ENCODE measurements at regions not wholly inside any gene's neighbourhood (a gene's known extent, or its start where the extent isn't known, plus 50 kb on each side); places are given as distances from the start of the nearest gene placed in this dataset.
"Not testable (repeated sequence)": the region's sequence is repeated elsewhere in the genome, so short reads cannot be mapped to it uniquely, and the experiment has no call there.

DNA sequence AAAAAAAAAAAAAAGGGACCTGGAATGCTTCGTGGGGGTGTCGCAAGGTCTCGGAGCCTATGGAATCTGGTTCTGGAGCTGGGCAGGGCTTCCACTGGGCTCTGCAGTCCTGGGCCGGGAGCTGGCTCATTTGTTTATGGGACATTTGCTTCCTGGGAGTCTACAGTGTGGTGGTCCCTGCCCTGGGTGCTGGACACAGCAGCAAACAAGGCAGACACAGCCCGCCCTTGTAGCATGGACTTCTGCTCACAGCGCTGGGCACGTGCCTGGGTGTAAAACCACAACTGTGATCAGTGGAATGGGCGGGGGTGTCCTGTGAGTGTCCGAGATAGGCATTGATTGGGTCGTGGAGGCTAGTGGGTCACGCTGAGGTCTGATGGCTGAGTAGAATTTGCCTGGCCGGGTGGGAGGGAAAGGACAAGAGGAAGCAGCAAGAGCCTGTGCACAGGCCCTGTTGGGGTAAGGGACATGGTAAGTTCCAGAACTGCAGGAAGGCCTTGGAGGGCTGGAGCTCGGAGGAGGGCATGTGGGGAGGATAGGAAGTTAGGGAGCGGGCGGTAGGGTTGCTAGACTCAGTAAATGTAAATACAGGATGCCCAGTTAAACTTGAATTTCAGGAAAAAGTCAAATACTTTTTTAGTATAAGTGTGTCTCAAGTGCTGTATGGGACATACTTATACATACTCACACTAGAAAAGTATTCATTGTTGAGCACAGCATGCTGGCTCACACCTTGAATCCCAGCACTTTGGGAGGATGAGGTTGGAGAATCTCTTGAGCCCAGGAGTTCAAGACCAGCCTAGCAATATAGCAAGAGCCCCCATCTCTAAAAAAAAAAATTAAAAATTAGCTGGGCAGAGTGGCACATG is 61.3 kb upstream of the PMEPA1 start:
- no peaks in the 10 kb centered on the region for H3K9me3 ChIP-seq
- 77 to 86% (median 81%) methylated on average over 15 of the region's 15 CpGs for WGBS, 5 donors
- intact Hi-C loops (cut with DNase I; ENCODE audit: low total_unique reads): no loop called here
- no peak for DNase-seq
- H3K4me1 ChIP-seq: no peaks in the 10 kb centered on the region
- TF ChIP-seq POLR2AphosphoS5 (IDR thresholded peaks at IDR 0.05): no peak
- TF ChIP-seq, protein P1, sequence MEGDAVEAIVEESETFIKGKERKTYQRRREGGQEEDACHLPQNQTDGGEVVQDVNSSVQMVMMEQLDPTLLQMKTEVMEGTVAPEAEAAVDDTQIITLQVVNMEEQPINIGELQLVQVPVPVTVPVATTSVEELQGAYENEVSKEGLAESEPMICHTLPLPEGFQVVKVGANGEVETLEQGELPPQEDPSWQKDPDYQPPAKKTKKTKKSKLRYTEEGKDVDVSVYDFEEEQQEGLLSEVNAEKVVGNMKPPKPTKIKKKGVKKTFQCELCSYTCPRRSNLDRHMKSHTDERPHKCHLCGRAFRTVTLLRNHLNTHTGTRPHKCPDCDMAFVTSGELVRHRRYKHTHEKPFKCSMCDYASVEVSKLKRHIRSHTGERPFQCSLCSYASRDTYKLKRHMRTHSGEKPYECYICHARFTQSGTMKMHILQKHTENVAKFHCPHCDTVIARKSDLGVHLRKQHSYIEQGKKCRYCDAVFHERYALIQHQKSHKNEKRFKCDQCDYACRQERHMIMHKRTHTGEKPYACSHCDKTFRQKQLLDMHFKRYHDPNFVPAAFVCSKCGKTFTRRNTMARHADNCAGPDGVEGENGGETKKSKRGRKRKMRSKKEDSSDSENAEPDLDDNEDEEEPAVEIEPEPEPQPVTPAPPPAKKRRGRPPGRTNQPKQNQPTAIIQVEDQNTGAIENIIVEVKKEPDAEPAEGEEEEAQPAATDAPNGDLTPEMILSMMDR (IDR thresholded peaks at IDR 0.05 in 8 of 11, conservative IDR thresholded peaks at IDR 0.05 in 3 of 11): no peak
- TF ChIP-seq POLR2A (IDR thresholded peaks at IDR 0.05): no peak
- no peak overlapping the region for H3K27ac ChIP-seq
- H3K36me3 ChIP-seq: no peaks in the 10 kb centered on the region
- peaks cover 0 to 7% (median 0%) of the 10 kb centered on the region in 7 donors for H3K27me3 ChIP-seq (replicated peaks in 1 of 7)
- no peak overlapping the region for H3K4me3 ChIP-seq

DNA sequence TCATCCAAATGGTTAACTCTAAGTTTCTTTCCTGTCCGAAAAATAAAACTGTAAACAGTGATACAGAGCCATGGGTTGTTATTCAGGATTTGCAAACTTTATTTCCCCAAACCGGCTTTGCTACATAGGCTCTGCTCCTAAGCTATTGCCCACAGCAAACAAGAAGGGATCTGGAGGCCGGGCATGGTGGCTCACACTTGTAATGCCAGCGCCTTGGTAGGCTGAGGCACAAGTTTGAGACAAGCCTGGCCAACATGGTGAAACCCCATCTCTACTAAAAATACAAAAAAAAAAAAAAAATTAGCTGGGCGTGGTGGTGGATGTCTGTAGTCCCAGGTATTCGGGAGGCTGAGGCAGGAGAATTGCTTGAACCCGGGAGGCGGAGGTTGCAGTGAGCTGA is 60.6 kb upstream of the PMEPA1 start:
- H3K36me3 ChIP-seq; H3K4me3 ChIP-seq; H3K27ac ChIP-seq; H3K9me3 ChIP-seq; H3K4me1 ChIP-seq; H3K27me3 ChIP-seq (replicated peaks in 1 of 7); intact Hi-C loops (cut with DNase I; ENCODE audit: low total_unique reads): not testable (repeated sequence)
- peak; percentile 31 for DNase-seq
- WGBS, 5 donors: 87 to 96% (median 92%) methylated on average over 8 of the region's 8 CpGs

DNA sequence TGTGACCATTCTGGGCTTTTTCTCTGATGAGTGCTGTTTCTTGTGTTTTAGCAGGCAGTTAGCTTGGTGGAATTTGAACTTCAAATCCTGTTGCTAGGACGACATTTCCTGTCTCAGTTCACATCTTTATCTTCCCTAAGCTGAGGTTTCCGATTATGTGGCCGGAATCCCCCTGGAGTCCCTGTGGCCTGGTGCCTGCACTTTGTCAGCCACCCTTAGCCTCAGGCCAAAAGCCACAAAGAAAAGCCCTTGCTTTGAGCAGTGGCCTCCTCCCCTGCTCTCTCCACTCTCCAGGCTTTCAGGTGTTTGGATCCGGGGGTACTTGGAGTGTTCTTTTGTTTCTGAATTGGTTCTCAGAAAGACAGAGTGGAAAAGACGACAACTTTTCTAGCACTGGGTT is 59.9 kb upstream of the PMEPA1 start:
- Histone ChIP-seq H3K4me1 (no peaks in the 10 kb centered on the region), H3K9me3 (peaks cover 0 to 6% (median 3%) of the 10 kb centered on the region in 8 donors), H3K4me3 (no peak overlapping the region), H3K36me3 (no peaks in the 10 kb centered on the region), H3K27ac (no peak overlapping the region), H3K27me3 (replicated peaks in 1 of 7) (peaks cover 0 to 7% (median 0%) of the 10 kb centered on the region in 7 donors)
- 42 to 66% (median 48%) methylated on average over 5 of the region's 5 CpGs for WGBS, 5 donors
- TF ChIP-seq POLR2AphosphoS5 (IDR thresholded peaks at IDR 0.05): no peak
- TF ChIP-seq, protein P1 (IDR thresholded peaks at IDR 0.05 in 8 of 11, conservative IDR thresholded peaks at IDR 0.05 in 3 of 11): no peak
- TF ChIP-seq POLR2A (IDR thresholded peaks at IDR 0.05): no peak
- intact Hi-C loops (cut with DNase I; ENCODE audit: low total_unique reads): no loop called here
- no peak for DNase-seq

- Histone ChIP-seq H3K4me1 (no peaks in the 10 kb centered on the region), H3K4me3 (no peak overlapping the region), H3K36me3 (no peaks in the 10 kb centered on the region), H3K9me3 (peaks cover 0 to 15% (median 10%) of the 10 kb centered on the region in 8 donors), H3K27me3 (replicated peaks in 1 of 7) (peaks cover 0 to 7% (median 0%) of the 10 kb centered on the region in 7 donors), H3K27ac (no peak overlapping the region)
- 87 to 97% (median 96%) methylated on average over 1 of the region's 1 CpG for WGBS, 5 donors
- TF ChIP-seq POLR2AphosphoS5 (IDR thresholded peaks at IDR 0.05) (no peak), POLR2A (IDR thresholded peaks at IDR 0.05) (no peak)
- no peak for DNase-seq
- intact Hi-C loops (cut with DNase I; ENCODE audit: low total_unique reads): no loop called here
These were observed 58.7 kb upstream of the PMEPA1 start for GRCh38 chr20:57768519-57768918.

DNA sequence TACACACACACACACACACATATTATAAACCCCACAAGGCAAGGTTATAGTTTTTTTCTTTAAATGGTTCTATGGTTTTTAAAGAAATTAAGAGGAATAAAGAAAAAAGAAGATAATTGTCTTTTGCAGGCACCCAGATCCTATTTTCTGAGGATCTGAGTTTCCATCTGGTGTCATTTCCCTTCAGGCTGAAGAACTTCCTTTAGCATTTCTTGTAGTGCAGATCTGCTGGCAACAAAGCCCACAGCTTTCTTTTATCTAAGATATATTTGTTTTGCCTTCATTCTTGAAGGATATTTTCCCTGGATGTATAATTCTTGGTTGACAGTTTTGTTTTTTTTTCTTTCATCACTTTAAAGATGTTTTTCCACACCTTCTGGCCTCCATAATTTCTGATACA is 57.6 kb upstream of the PMEPA1 start:
- peaks cover 0 to 15% (median 10%) of the 10 kb centered on the region in 8 donors for H3K9me3 ChIP-seq
- TF ChIP-seq, protein P1 (IDR thresholded peaks at IDR 0.05 in 8 of 11, conservative IDR thresholded peaks at IDR 0.05 in 3 of 11): no peak
- TF ChIP-seq POLR2AphosphoS5 (IDR thresholded peaks at IDR 0.05) (no peak), POLR2A (IDR thresholded peaks at IDR 0.05) (no peak)
- H3K27ac ChIP-seq: no peak overlapping the region
- intact Hi-C loops (cut with DNase I; ENCODE audit: low total_unique reads): no loop called here
- peaks cover 0 to under 1% (median 0%) of the 10 kb centered on the region in 7 donors for H3K27me3 ChIP-seq (replicated peaks in 1 of 7)
- no peaks in the 10 kb centered on the region for H3K36me3 ChIP-seq
- H3K4me1 ChIP-seq: no peaks in the 10 kb centered on the region
- no peak overlapping the region for H3K4me3 ChIP-seq
- no peak for DNase-seq
